HG02759 (cell line): ENCODE measurements at regions not wholly inside any gene's neighbourhood (a gene's known extent, or its start where the extent isn't known, plus 50 kb on each side); places are given as distances from the start of the nearest gene placed in this dataset.

Source experiments
- ATAC-seq: cut with Tn5 transposase; IDR thresholded peaks from one replicate; pipeline ENCODE4 v1.9.1; 2021; ENCODE audit warnings: mild to moderate bottlenecking, moderate library complexity; ENCODE audit not compliant: unreplicated experiment

DNA sequence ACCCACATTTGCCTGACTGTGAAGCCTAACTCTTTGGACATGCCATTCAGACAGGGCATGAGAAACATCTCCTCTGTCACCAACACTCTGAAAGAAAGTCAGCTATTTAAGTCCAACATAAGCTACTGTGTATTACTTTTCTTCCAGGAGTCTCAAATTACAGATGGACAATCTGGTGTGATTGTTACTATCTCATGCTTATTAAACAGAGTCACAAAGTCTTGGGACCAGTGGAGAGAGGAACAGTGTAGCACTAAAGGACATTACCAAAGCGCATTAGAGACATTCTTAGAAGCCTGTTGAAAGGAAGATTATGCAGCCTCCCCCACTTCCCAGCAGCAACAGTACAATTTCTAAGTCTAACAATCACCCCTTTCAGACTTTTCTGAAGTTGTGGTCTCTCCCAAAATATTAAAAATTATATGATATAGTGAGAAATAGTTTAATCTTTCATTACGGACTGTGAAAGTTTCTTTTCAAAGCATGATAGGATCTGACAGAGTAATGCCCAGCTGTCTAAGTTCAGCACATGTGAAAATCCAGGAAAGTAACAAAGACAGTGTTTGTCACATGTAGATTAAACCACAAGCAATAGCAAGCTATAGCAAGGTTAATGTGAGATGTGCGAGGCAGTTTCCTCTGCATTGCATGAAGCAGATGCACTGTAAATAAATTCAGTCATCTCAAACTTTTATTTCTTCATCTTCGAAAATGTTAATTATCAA is 280.9 kb upstream of the FZD8 start:
- ATAC-seq: no peak

DNA sequence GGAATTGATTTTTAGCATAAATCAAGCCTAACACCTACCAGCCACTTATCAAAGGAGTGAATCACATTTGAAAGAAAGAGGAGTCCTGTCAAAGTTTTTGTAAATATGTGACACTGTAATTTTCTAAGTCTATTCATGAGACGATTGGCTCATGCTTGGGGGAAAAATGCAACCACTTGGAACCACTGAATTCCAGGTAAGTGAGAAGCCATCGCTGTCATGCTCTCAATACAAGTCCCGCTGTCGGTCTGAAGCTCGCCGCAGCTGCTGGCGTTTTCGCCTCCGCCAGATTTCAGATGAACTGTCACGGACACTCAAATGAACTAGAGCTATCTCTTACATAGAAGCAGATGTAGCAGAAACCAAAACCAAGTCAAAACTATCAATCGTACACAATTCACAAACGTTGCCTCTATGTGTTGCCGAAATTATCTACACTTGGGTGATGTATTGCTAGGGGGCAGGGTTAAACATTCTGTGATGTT is 279.8 kb upstream of the FZD8 start:
- no peak for ATAC-seq

GRCh38 chr10:35916791-35917190 is 274.7 kb upstream of the FZD8 start:
- no peak for ATAC-seq

DNA sequence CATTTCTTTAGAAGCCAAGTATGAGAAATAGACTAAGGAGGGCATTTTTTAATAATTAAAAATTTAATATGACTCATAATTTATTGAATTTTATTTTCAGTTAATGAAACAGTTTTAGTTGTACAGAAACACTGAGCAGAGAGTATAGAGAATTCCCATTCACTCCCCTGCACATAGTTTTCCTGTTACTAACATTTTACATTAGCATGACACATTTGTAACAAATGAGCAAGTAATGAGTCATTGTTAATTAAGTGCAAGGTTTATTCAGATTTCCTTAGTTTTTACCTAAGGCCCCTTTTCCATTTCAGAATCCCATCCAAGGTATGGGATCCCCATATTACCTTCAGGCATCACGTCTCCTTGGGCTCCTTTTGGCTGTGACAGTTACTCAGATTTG is 271.5 kb upstream of the FZD8 start:
- ATAC-seq: no peak

GRCh38 chr10:35912615-35913569 is 270.8 kb upstream of the FZD8 start:
- ATAC-seq: no peak

GRCh38 chr10:35911954-35912353 is 269.9 kb upstream of the FZD8 start:
- no peak for ATAC-seq

DNA sequence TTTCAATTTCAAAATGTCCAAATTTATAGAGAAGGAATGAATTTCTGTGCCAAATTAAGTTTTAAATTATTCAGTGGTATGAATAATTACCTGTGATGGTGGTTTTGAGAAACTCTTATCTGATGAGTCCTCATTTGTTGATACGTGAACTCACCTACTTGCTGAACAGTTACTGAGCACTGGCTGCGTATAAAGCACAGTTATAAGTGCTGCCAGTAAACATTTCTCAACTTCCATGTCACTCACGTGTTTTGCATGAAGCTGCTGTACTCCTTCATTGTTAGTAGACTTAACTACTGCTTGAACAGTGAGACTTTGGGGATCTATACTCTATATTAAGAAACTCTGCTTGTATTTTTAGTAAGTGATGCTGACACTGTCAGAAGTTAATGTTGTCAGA is 269.1 kb upstream of the FZD8 start:
- ATAC-seq: no peak

DNA sequence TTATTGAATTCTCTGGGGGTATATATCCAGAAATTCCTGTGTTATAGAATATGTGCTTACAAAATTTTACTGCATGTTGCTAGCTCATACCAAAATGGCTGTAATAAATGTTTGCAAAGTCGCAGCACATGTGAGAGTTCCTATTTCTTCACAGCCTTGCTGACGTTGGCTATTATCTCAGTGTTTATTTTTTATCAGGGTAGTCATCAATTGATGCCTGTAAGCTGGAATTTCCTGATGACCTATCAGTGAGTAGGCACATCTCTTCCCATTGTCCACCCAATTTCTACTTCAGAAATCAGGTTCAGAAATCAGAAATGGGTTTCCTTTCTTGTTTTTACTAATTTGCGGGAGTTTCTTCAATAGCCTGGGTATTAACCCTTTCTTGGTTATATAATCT is 268.1 kb upstream of the FZD8 start:
- ATAC-seq: no peak

- no peak for ATAC-seq
Observed at GRCh38 chr10:35909121-35909720, 267.1 kb upstream of the FZD8 start.

DNA sequence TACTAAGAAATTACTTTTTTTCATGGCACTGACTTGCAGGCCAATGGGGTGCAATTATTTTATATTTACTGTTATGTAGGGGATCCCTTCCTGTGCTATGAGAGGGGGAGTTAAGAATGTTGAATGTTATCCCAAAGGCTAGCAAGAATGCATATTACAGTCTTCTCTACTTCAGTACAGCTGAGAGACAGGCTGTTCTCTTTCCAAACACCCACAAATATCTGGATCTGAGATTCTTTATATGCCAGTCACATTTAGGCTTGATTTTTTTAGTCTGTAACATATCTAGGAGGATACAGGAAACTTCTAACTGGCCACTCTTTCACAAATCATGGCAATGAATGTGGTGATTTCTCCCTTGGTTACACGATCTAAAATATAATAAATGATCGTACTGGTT is 266.4 kb upstream of the FZD8 start:
- ATAC-seq: no peak

- ATAC-seq: no peak
Observed at GRCh38 chr10:35907548-35907947, 265.5 kb upstream of the FZD8 start.

GRCh38 chr10:35906155-35906554 is 264.1 kb upstream of the FZD8 start:
- ATAC-seq: no peak

DNA sequence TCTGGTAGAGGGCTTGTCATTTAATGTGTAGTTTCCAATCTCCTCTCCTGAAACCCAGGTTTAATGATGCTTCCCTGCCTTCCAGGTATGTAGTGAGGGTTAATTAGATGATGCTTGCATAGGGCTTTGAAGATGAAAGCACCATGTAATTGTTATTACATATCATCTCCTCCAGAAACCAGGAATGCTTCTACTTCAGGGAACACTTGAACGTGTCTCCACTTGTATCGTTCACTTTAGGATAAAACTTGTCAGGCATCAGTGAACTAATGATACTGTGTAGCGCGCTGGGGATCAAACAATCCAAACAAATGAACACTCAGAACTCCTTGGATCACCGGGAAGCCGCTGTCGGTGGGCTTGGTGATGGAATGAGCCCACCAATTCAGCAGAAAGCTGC is 260.9 kb upstream of the FZD8 start:
- no peak for ATAC-seq

DNA sequence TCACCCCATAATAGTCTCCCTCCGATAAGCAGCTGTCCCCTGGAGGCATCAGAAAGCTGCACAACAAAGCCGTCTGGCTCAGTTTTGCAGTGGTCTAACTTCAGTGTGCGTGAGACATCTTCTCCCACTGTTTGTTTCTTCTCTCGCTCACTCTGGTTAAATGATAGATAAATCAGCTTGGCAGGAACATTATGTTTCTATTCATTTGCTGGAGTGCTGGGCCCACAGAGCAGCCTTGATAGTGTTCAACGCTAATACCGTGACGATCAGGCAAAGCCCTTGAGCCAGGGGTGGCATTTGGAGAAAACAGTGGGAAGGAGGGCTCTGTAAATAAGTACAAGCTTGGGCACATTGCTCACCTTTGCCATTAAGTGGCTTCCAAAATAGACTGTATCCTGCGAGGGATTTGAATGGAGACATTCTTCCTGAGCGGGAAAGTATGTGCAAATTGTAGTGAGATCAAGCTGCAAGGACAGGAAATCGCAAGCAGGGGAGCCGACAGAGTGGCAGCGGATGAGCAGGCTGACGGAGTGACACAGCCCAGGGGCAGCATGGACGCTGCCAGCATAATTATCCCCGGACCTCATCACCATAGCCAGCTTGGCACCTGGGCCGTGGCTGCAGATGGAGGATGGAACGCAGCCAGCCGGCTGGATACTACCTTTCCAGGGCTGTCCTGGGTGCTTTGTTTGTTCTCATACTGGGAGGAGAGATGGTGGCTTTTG is 256.8 kb upstream of the FZD8 start:
- no peak for ATAC-seq

- no peak for ATAC-seq
Observed at GRCh38 chr10:35896001-35896400, 253.9 kb upstream of the FZD8 start.

- no peak for ATAC-seq
Observed at GRCh38 chr10:35895331-35895730, 253.2 kb upstream of the FZD8 start.

GRCh38 chr10:35892526-35892925 is 250.4 kb upstream of the FZD8 start:
- no peak for ATAC-seq

DNA sequence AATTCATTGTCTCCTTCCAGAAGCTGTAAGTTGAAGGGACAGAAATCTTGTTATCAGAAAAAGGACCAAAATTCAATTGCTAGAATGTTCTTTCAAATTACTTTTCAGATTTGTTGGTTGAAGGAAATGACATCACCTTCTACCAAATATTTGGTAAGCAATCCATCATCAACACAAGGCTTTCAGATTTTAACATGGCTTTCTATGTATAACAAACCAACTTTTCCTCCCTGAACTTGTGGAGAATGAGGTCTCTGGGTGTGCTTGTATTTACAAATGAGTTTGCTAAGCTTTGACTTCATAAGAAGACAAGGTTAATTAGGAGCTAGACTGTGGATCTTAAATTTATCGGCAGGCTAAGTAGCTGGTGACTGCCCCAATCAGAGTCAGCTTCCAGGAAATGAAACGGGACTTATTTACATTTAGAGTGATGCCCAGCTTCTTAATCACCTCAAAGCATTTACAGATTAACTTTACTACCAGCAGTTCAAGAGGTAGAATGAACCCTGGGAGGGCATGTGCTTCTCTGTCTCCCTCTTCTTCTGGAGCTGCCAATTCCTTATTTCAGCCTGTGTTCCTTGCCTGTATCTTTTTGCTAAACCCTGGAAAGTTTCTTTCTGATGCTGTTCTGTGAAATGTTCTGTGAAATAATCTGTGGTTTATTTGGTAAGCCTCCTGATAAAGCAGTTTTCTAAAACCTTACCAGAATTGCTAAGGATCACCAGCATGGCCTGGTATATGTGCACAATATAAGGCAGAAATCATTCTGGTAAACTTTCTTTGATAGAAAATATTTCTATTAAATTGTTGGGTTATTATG is 248.8 kb upstream of the FZD8 start:
- no peak for ATAC-seq

DNA sequence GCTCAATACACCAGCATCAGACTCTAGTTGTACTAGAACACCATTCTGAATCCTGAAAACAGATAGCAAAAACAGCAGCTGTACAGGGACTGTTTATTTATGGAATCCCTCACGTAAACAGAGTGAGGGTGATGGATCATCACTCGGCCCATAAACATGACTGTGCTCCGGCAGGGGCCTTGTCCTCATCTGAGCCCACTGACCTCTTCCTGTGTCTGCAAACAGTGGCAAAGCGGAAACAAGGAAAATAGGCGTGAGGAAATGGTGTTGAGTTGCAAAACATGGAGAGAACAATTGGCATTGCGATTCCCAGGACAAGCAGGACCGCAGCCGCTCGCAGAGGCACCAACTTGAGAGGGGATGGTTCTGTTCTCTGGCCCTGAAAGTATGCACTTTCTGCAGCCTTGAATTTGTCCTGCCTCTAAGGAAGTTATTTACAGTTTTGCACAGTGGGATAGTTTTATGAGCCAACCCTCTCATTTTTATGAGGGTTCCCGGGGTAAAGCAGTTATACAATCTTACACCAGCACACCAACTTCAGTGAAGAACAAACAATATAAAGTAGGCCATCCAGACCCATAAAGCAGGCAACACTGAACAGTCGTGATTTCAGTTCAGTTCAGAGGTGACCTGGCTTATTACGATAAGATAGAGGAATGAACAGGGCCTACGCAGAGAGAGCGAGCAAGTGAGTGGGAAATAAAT is 248.0 kb upstream of the FZD8 start:
- no peak for ATAC-seq

DNA sequence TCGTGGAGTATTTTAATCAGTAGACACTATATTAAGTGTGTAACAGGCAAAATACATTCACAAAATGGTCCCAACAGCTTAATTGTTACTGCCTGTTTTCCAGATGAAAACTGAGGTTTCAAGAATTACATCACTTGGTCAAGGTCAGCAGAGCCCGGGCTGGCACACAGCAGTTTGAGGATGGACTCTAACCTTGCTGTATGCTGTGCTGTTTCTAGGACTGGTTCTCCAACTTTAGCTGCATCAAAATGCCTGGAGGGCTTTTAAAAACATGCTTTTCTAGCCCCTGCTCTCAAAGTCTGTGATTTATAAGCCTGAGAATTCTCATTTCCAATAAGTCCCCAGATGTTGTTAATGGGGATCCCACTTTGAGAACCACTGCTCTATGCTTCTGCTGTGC is 247.1 kb upstream of the FZD8 start:
- ATAC-seq: no peak
